GM12878 (cell line): ENCODE measurements at regions not wholly inside any gene's neighbourhood (a gene's known extent, or its start where the extent isn't known, plus 50 kb on each side); places are given as distances from the start of the nearest gene placed in this dataset.

Experiments
- ATAC-seq: fragments of 200-7000 bp; cut with Tn5 transposase; 3 replicates; pipeline ENCODE4 v1.9.1; 2020; ENCODE audit warnings: mild to moderate bottlenecking, moderate library complexity
- BruUV-seq: library from RNA; stranded (reverse); fragments of 400-500 nt; replicated peaks from 2 replicates; lab custom pipeline; 2021; lab: Mats Ljungman, UMichigan
- CTCF ChIA-PET: fragments of 300-600 bp; sonication (Branson Sonifier 250); formaldehyde crosslinking; extraction: SDS; loops from one replicate; lab custom pipeline; 2021; ENCODE audit warnings: inconsistent platforms; lab: Yijun Ruan, JAX
- POLR2A ChIA-PET: fragments of 350-600 bp; formaldehyde crosslinking; extraction: SDS; loops from one replicate; lab custom pipeline; 2021; ENCODE audit warnings: inconsistent platforms; lab: Charles Lee
- RAD21 ChIA-PET: fragments of 300-600 bp; sonication (Branson Sonifier 250); formaldehyde crosslinking; loops from one replicate; lab custom pipeline; 2023; ENCODE audit warnings: antibody characterized with exemption; ENCODE audit not compliant: unreplicated experiment; lab: Charles Lee
- SMC1A ChIA-PET: fragments of 300-600 bp; sonication (Branson Sonifier 250); formaldehyde crosslinking; loops from one replicate; lab custom pipeline; 2023; ENCODE audit not compliant: unreplicated experiment, uncharacterized antibody; lab: Charles Lee
- DNase-seq: peaks from one replicate; pipeline ENCODE4 v3.0.0-alpha.2; 2011; ENCODE audit warnings: low read depth, low spot score
- FAIRE-seq: peaks from 3 replicates; lab custom pipeline; 2011; peaks lifted over from hg19 to GRCh38; lab: Jason Lieb, UNC
- H2AFZ ChIP-seq: 2 replicates; pipeline ENCODE4 v1.6.0; 2011; ENCODE audit warnings: low read depth, low read length, control low read depth; ENCODE audit not compliant: control insufficient read depth
- H3K27ac ChIP-seq: 2 replicates; pipeline ENCODE4 v1.5.1; 2011; ENCODE audit warnings: control low read depth; ENCODE audit not compliant: control insufficient read depth, insufficient read depth
- H3K27me3 ChIP-seq, 2 experiments: replicated peaks in 1 of 2; 2 replicates each; pipeline versions ENCODE4 v1.6.0 to v1.6.1; 2011; ENCODE audit warnings: low read length in 1 of 2; ENCODE audit not compliant: control insufficient read depth in 2 of 2, insufficient read depth in 2 of 2
- H3K36me3 ChIP-seq, 2 experiments: 2 replicates each; pipeline ENCODE4 v1.5.1; 2011; ENCODE audit warnings: low read length in 1 of 2; ENCODE audit not compliant: control insufficient read depth in 2 of 2, insufficient read depth in 2 of 2
- H3K4me1 ChIP-seq: 2 replicates; pipeline ENCODE4 v1.6.1; 2011; ENCODE audit warnings: mild to moderate bottlenecking, low read length, moderate library complexity, mixed read lengths; ENCODE audit not compliant: control insufficient read depth, insufficient read depth
- H3K4me2 ChIP-seq: 2 replicates; pipeline ENCODE4 v1.6.0; 2011; ENCODE audit warnings: control low read depth; ENCODE audit not compliant: control insufficient read depth, insufficient read depth
- H3K4me3 ChIP-seq: fragments of 200-600 bp; sonication (generic); 2 replicates; pipeline ENCODE4 v1.5.1; 2016
- H3K79me2 ChIP-seq: 2 replicates; pipeline ENCODE4 v1.6.0; 2011; ENCODE audit warnings: low read length; ENCODE audit not compliant: control insufficient read depth, insufficient read depth
- H3K9ac ChIP-seq: 2 replicates; pipeline ENCODE4 v1.8.0; 2011; ENCODE audit warnings: low read length, control low read depth, mixed read lengths; ENCODE audit not compliant: control insufficient read depth, insufficient read depth
- H3K9me3 ChIP-seq: replicated peaks from 3 replicates; pipeline ENCODE4 v1.5.1; 2011; ENCODE audit warnings: mild to moderate bottlenecking, low read length; ENCODE audit not compliant: control insufficient read depth, insufficient read depth
- H4K20me1 ChIP-seq: 2 replicates; pipeline ENCODE4 v1.6.0; 2011; ENCODE audit not compliant: control insufficient read depth, insufficient read depth
- CBX5 ChIP-seq: sonication (generic); IDR thresholded peaks from 2 replicates; pipeline ENCODE4 v1.6.1; 2016; ENCODE audit warnings: low read depth, moderate library complexity, mild to moderate bottlenecking, inconsistent platforms
- CHD1 ChIP-seq: IDR thresholded peaks from 2 replicates; pipeline ENCODE4 v1.6.1; 2012; ENCODE audit warnings: low read depth, low read length, improper control_type of control experiment
- HDGF ChIP-seq: fragments of 450-650 bp; IDR thresholded peaks from 2 replicates; pipeline ENCODE4 v1.6.1; 2016; ENCODE audit warnings: antibody characterized with exemption
- KDM1A ChIP-seq: fragments of 200-600 bp; sonication (generic); IDR thresholded peaks from 2 replicates; pipeline ENCODE4 v1.6.1; 2016; ENCODE audit warnings: borderline replicate concordance
- MAX ChIP-seq: IDR thresholded peaks from 2 replicates; pipeline ENCODE4 v1.6.1; 2012; ENCODE audit warnings: low read depth, low read length, improper control_type of control experiment
- MTA3 ChIP-seq: IDR thresholded peaks from 2 replicates; pipeline ENCODE4 v1.6.1; 2012; ENCODE audit warnings: low read length, inconsistent platforms, borderline replicate concordance
- NFXL1 ChIP-seq: fragments of 450-650 bp; IDR thresholded peaks from 2 replicates; pipeline ENCODE4 v1.6.1; 2017; ENCODE audit warnings: antibody characterized with exemption, mild to moderate bottlenecking, borderline replicate concordance
- ZNF592 ChIP-seq: fragments of 450-650 bp; IDR thresholded peaks from 2 replicates; pipeline ENCODE4 v1.6.1; 2017; ENCODE audit warnings: mild to moderate bottlenecking, moderate library complexity
- WGBS: methylation state at CpG from one replicate; pipeline ENCODE4 v1.1.6; 2016; ENCODE audit warnings: low lambda C conversion rate; ENCODE audit not compliant: insufficient replicate concordance, insufficient coverage; ENCODE audit errors: missing lambda C conversion rate; 5-methylcytosine and 5-hydroxymethylcytosine counted together
- in situ Hi-C: fragments of 300-500 bp; cut with MboI; formaldehyde crosslinking; loops from 9 replicates; pipeline ENCODE4 v1.14.3; 2018; ENCODE audit warnings: mixed read lengths
- intact Hi-C: fragments of 100-400 bp; cut with micrococcal nuclease; formaldehyde crosslinking; loops from one replicate; pipeline ENCODE4 v1.14.2; 2022; ENCODE audit not compliant: unreplicated experiment
- TF ChIP-seq, protein P1 (sequence below): fragments of 450-650 bp; IDR thresholded peaks from 2 replicates; pipeline ENCODE4 v1.6.1; 2017; ENCODE audit warnings: low read depth, mild to moderate bottlenecking, moderate library complexity

DNA sequence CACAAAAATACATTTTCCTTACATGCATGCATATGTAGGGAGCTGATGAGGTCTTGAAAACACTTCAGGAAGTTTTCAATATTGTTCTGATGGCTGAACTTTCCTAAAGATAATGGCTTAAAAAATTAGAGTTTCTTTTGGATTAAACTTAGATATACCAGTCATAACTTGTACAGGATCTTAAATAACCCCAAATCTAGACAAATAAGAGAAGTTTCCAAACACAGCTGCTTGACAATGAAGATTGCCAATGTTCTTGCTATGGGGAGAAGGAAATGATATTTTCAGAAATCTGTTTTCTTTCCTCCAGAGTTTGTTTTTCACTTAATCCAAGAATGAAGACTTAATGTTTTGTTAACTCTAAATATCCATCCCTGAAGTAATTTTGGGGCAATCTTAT, 54.6 kb upstream of the SPTBN1 start:
- BruUV-seq = no TSS peak
- H4K20me1 ChIP-seq = no peaks in the 10 kb centered on the region
- H3K4me2 ChIP-seq = no peak overlapping the region
- ChIA-PET SMC1A (interaction anchor here (1.1 to 1.7 kb wide), 2 partner anchors 101 to 230 kb away, joined by 3 read pairs; no protein-coding TSS in a partner anchor), POLR2A (interaction anchor here (1.1 kb wide), 1 partner anchor 9 kb away, joined by 7 read pairs; no protein-coding TSS in a partner anchor), CTCF (interaction anchor here (1.1 to 1.4 kb wide), 2 partner anchors 28 to 303 kb away, joined by 3 read pairs; no protein-coding TSS in a partner anchor), RAD21 (no interaction called here)
- H3K4me1 ChIP-seq = no peaks in the 10 kb centered on the region
- H3K9me3 ChIP-seq = no peaks in the 10 kb centered on the region
- TF ChIP-seq CBX5 = no peak
- no peak for ATAC-seq
- H3K4me3 ChIP-seq = no peak overlapping the region
- H3K27ac ChIP-seq = no peak overlapping the region
- DNase-seq = no peak
- H2AFZ ChIP-seq = no peak overlapping the region
- no peak for FAIRE-seq
- no peaks in the 10 kb centered on the region for H3K36me3 ChIP-seq
- H3K9ac ChIP-seq = no peak overlapping the region
- in situ Hi-C loops = no loop called here
- H3K27me3 ChIP-seq = no peaks in the 10 kb centered on the region; a peak in 1 of 4 replicates
- intact Hi-C loops = loop anchor here (5.0 kb wide), 1 partner anchor 519 kb away; no protein-coding TSS in a partner anchor
- no peaks in the 10 kb centered on the region for H3K79me2 ChIP-seq

GRCh38 chr2:54402350-54402749, 53.8 kb upstream of the SPTBN1 start:
- in situ Hi-C loops = no loop called here
- RAD21 ChIA-PET = no interaction called here

More at GRCh38 chr2:54402350-54402749, 53.8 kb upstream of the SPTBN1 start:
- Histone ChIP-seq H3K9ac (no peak overlapping the region), H2AFZ (no peak overlapping the region), H3K36me3 (no peaks in the 10 kb centered on the region), H3K27ac (no peak overlapping the region), H3K4me1 (no peaks in the 10 kb centered on the region), H3K79me2 (no peaks in the 10 kb centered on the region), H3K27me3 (no peaks in the 10 kb centered on the region; a peak in 1 of 4 replicates), H3K4me2 (no peak overlapping the region), H3K4me3 (no peak overlapping the region), H3K9me3 (no peaks in the 10 kb centered on the region), H4K20me1 (no peaks in the 10 kb centered on the region)
- POLR2A ChIA-PET = interaction anchor here (0.6 to 1.1 kb wide), 2 partner anchors 8 to 195 kb away, joined by 4 to 7 read pairs; no protein-coding TSS in a partner anchor
- WGBS = 58% methylated on average over 5 of the region's 5 CpGs
- TF ChIP-seq MAX = no peak
- TF ChIP-seq KDM1A = no peak
- no peak for TF ChIP-seq NFXL1
- TF ChIP-seq, protein P1, sequence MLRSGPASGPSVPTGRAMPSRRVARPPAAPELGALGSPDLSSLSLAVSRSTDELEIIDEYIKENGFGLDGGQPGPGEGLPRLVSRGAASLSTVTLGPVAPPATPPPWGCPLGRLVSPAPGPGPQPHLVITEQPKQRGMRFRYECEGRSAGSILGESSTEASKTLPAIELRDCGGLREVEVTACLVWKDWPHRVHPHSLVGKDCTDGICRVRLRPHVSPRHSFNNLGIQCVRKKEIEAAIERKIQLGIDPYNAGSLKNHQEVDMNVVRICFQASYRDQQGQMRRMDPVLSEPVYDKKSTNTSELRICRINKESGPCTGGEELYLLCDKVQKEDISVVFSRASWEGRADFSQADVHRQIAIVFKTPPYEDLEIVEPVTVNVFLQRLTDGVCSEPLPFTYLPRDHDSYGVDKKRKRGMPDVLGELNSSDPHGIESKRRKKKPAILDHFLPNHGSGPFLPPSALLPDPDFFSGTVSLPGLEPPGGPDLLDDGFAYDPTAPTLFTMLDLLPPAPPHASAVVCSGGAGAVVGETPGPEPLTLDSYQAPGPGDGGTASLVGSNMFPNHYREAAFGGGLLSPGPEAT = no peak
- TF ChIP-seq ZNF592 = no peak
- no peak for TF ChIP-seq HDGF
- no peak for TF ChIP-seq MTA3
- TF ChIP-seq CHD1 = no peak
- no peak for FAIRE-seq
- no peak for DNase-seq
- ATAC-seq = no peak
- no TSS peak for BruUV-seq
- intact Hi-C loops = loop anchor here (5.0 kb wide), 1 partner anchor 520 kb away; no protein-coding TSS in a partner anchor
- CTCF ChIA-PET = interaction anchor here (1.1 kb wide), 1 partner anchor 302 kb away, joined by 3 read pairs; no protein-coding TSS in a partner anchor
- SMC1A ChIA-PET = interaction anchor here (0.6 to 1.7 kb wide), 3 partner anchors 10 to 231 kb away, joined by 3 read pairs; no protein-coding TSS in a partner anchor
